Muscle of arm (tissue), 1 donor: ENCODE measurements at regions not wholly inside any gene's neighbourhood (a gene's known extent, or its start where the extent isn't known, plus 50 kb on each side); places are given as distances from the start of the nearest gene placed in this dataset.

ENCODE experiments used
- DNase-seq: peaks from one replicate; pipeline ENCODE4 v3.0.0-alpha.2; 2013

DNA sequence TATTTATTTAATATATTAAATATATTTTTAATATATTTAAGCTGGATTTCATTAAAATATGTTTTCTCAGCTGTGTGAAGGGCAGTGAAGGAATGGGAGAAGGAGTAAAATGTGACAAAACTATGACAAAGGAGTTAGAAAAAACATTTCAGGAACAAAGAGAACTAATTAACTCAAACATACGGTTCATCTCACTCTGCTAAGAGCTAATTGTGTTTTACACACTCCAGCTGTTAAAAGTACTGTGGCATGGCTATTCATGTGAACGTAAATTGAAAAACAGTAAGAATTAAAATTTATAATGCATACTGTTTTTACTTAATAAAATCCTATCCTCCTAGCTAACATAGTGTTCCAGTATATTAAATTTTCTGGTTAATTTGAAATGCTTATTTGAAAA is 262.5 kb upstream of the GNAI1 start:
- DNase-seq, result no peak

DNA sequence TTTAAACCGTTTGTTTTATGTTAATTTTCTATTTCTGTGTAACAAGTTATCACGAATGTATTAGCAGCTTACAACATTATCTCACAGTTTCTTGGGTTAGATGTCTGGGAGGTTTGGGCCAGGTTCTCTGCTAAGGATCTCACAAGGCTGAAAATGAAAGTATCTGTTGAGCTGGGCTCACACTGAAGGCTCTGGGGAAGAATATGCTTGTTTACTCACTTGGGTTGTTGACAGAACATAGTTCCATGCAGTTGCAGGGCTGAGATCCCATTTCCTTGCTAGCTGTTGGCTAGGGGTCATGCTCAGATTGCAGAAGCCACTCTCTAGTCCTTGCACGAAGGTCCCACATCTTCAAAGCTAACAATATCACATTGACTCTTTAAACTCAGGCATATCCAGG is 266.6 kb upstream of the GNAI1 start:
- peak; percentile 7 for DNase-seq

- DNase-seq, result no peak
These were observed 272.0 kb upstream of the GNAI1 start for GRCh38 chr7:79862447-79863210.

DNA sequence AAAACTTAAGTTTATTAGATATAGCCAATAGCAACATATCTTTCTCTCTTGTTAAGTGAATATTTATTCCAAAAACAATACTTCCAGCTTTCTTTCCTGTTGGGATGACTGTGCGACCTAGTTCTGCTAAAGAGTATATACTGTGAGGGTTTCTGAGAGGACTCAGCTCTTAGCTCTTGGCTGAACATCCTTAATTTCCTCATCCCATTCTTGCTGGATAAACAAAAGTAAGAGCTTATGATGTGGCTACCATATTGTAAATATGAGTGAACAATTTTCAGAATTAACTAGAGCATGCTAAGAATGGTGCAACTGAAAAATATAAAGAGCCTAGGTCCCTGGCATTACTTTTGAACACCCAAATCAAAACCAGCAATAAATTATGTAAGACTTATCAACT is 279.5 kb upstream of the GNAI1 start:
- DNase-seq, result no peak

DNA sequence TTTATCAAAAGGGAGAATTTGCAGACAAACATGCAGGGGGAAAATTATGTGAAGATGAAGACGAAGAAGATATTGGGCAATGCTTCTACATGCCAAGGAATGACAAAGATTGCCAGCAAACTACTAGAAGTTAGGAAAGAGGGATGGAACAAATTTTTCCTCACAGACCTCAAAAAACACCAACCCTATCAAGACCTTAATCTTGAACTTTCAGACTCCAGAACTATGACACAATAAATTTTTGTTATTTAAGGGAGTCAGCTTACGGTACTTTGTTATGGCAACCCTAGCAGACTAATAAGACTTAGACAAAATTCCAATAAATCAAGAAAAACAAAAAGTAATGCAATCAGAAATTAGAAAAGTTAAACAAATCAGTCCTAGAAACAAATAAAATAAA is 280.0 kb upstream of the GNAI1 start:
- no peak for DNase-seq

DNA sequence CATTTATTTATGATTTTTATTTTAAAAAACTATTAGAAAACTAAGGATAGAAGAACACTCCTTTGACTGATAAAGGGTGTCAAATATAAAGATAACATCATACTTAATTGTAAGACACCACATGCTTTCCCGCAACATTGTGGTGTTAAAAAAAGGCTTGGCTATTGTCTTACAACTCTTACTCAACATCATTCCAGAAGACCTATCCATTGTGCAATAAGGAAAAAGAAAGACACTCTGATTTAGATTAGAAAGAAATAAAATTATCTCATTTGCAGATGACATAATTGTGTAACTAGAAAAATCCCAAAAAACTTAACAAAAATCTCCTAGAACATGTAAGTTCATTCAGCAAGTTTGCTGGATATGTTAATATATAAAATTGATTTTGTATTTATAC is 296.7 kb upstream of the GNAI1 start:
- DNase-seq, result no peak

DNA sequence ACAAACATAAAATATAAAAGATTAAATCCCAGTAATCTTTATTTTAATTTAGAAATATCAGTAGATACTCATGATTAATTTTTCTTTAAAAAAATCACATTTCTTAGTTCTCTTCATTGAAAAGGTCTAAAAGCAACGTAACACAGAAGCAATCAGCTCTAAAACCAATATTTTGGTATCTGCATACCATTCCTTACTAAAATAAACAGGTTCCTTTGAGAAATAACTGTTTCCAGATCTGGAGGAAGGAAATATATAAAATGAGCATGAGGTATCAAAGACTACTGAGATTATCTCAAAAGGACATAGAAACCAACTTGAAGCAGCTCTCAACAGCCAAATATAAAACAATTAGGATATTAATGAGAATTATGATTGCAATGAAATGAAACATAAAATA is 301.0 kb upstream of the GNAI1 start:
- no peak for DNase-seq

DNA sequence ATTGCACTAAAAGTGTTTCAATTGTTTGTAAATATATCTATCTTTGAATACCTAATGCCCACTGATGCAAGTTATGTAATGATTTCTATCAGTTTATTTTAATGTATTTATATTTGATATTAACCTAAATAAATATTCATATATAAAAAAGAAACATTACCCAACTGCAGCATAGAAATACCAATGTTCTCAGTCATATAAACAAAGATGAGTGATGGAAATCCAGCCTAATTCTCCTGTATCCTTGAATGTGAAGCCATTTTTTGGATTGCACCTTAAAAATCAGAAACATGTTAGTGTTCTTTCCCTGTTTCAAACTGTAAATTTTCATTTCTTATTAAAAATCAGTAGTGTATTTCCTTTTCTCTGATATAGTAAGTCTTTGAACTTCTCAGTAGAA is 305.8 kb upstream of the GNAI1 start:
- DNase-seq, result no peak

DNA sequence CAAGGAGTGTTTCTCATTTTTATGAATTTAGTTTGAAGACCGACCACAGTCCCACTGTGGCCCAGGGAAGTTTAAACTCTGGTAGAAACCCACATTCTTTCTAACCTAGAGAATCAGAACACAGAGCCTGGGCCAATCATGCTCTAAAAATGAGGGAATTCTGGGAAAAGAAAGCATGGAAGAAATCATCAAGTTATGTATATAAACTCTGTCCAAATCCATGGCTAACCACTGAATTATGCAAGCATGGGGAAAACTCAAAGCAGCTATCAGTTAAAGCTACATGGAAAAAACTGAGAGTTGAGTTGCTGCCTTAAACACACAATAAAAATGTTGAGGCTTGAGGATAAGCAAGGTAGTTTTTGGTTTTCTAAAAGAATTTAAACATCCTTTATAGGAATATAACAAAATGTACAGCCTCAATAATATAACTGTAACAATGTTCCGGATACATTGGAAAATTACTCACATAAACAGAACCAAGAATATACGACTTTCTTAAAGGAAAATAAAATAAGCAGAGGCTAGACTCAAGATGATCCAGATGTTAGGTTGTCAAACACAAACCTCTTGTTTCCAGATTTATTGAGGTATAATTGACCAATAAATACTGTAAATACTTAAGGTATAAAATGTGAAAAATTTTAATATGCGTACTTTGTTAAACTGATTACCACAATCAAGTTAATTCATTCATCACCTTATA is 311.2 kb upstream of the GNAI1 start:
- DNase-seq, result no peak

GRCh38 chr7:79822620-79823240 is 311.9 kb upstream of the GNAI1 start:
- no peak for DNase-seq

GRCh38 chr7:79820387-79820786 is 314.2 kb upstream of the GNAI1 start:
- peak; percentile 76 for DNase-seq

- no peak for DNase-seq
These were observed 323.7 kb upstream of the GNAI1 start for GRCh38 chr7:79810916-79811315.

GRCh38 chr7:79806161-79806734 is 328.4 kb upstream of the GNAI1 start:
- no peak for DNase-seq

GRCh38 chr7:79790656-79791262 is 337.3 kb upstream of the MAGI2 start:
- DNase-seq, result no peak

GRCh38 chr7:79789584-79790345 is 336.3 kb upstream of the MAGI2 start:
- DNase-seq, result peak; percentile 31

GRCh38 chr7:79787623-79788022 is 334.2 kb upstream of the MAGI2 start:
- no peak for DNase-seq

DNA sequence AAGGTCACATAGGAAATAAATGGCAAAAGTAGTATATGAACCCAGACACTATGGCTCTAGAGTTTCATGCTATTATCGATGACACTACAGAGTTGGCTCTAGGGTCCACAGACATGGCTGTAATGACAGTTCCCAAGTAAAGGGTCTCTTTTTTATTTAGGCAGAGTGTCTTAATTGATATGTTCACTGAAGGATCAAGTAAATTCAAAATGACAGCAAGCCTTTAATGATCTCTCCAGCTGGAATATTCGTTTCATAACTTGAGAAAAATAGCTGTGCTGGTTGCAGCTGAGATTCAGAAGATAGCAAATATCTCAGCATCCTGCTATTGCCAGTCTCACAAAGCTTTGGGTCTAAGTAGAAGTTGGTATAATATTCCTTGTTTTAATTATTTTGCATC is 333.6 kb upstream of the MAGI2 start:
- no peak for DNase-seq

GRCh38 chr7:79786187-79786586 is 332.7 kb upstream of the MAGI2 start:
- no peak for DNase-seq

DNA sequence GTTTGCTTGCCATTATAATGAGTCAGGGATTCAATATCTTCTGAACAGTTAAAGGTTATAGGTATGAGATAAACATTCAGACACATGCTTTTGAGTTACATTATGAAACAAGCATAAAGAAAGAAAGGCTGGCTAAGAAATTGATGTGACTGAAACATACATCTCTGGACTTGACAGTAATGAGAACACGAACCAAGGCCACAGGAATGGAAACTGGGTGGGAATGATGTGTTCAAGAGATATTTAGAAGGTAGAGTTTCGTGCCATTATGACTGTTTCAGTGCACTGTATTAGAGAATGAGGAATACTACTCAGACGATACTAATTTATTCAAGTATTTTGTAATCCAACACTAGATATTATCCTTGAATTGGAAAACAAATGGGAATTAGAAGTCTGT is 332.1 kb upstream of the MAGI2 start:
- no peak for DNase-seq

GRCh38 chr7:79782906-79783305 is 329.4 kb upstream of the MAGI2 start:
- DNase-seq, result no peak

GRCh38 chr7:79782256-79782655 is 328.8 kb upstream of the MAGI2 start:
- no peak for DNase-seq

GRCh38 chr7:79781716-79782115 is 328.2 kb upstream of the MAGI2 start:
- DNase-seq, result no peak
